GM12874 (cell line): ENCODE measurements at regions not wholly inside any gene's neighbourhood (a gene's known extent, or its start where the extent isn't known, plus 50 kb on each side); places are given as distances from the start of the nearest gene placed in this dataset.

Experiments used
- CTCF ChIP-seq: IDR thresholded peaks from 2 replicates; pipeline ENCODE4 v1.5.1; 2011; ENCODE audit warnings: low read depth, mild to moderate bottlenecking, control low read depth, low read length, moderate library complexity; ENCODE audit not compliant: insufficient read depth

GRCh38 chr9:113787871-113788270, 88.2 kb upstream of the ZNF618 start:
- no peak for TF ChIP-seq CTCF

DNA sequence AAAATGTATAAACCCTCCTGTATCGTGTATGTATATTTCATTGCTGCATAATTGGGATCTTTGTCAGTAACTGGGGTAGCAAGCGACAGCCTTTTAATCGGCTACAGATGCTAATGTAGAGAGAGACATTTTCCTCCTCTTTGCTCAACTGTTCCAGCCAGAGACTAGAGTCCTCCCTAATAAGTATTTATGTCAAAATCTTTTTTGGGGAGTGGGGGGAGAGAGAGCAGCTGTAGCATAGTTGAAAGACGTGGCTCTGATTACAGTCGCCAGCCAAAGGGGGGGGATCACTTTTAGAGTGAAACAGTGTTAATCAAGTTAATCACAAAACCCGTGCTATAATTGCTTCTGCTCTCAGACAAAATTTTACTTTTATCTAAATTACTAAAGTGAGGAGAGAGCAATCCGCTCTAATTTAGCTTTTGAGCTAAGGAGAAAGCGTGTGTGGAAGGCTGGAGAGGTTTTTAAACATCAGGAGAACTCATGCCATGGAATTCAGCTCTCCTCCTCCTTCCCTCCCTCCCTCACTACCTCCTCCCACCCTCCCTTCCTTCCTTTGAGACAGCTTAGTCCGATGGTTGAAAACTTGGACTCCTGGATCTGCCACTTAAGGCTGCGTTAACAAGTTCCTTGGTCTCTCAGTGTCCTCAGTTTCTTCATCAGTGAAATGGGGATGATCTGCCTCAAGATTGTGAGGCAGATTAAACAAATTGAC, 87.3 kb upstream of the ZNF618 start:
- no peak for TF ChIP-seq CTCF

GRCh38 chr9:113790093-113790492, 86.0 kb upstream of the ZNF618 start:
- no peak for TF ChIP-seq CTCF

DNA sequence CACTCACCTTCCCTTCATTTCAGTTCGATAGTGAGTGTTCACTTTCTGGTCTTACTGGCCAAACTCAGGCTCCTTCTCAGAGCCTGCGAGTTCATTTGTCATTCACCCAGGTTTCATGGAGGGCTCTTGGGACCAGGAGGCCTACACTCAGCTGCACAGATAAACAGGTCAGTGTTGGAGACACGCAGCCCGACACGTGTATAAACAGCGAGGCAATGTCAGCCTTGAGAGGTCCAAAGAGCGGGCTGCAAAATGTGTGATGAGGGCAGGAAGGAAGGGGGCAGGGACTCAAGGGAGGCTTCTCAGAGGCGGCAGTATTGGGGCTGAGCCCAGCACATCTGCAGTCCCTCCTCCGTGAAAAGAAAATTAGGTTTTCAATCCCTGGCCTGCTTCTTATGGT, 82.6 kb upstream of the ZNF618 start:
- TF ChIP-seq CTCF, result no peak

DNA sequence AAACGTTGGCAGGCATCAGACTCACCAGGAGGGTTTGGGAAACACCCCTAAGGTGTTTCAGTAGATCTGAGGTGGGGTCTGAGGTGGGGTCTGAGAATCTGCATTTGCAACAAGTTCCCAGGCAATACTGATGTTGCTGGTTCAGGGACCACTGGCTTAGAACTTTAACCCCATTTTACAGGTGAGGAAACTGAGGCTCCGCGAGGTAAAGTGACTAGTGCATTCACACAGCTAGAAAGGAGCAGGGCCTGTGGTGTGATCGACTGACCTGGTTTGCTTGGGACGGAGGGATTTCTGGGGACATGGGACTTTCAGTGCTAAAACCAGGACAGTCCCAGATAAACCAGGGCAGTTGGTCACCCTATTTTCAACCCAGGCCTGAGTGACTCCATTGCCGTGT, 81.4 kb upstream of the ZNF618 start:
- no peak for TF ChIP-seq CTCF

DNA sequence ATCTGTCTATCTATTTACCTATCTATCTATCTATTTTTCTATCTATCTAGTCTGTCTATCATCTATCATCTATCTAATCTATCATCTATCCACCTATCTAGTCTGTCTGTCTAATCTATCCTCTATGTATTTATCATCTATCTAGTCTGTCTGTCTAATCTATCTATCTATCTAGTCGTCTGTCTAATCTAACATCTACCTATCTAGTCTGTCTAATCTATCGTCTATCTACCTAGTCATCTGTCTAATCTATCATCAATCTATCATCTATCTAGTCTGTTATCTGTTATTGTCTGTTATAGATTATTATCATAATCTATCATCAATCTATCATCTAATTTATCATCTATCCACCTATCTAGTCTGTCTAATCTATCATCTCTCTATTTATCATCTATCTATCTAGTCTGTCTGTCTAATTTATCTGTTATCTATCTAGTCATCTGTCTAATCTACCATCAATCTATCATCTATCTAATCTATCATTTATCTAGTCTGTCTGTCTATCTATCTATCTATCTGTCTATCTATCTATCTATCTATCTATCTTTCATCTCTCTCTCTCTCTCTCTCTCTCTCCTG, 80.2 kb upstream of the ZNF618 start:
- no peak for TF ChIP-seq CTCF

DNA sequence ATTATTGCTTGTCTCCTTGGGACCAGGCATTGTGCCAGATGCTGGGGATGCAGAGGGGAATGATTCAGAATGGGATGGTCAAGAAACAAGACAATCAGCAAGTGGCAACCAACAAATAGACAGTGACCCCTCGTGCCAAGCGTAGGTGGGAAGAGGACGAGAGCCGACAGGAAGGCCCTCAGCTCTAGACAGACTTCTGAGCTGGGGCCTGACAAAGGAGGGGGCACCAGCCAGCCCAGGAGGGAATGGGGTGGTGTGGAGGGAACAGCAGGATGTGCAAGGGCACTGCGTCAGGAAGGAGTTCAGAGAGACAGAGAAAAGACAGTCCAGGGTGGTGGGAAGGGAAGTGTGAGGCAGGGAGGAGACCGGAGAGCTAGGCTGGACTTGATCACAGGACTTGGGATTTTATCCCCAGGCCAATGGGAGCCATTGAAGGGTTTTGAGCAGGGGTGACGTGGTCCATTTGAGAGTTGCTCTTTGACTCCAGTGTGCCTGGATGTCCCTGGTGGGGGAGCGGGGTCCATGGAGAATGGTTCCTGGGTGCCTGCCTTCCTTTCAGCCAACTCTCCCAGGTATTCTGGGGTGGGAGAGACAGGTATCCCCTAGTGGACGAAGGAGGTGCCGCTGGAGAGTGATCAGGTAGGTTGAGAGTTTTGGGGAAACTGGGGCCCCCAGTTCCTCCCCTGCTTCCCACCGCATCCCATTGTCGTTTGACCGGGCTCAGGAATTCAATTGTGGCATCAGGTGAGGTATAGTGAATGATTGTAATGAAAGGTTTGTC, 79.3 kb upstream of the ZNF618 start:
- no peak for TF ChIP-seq CTCF
